GM18951 (cell line): ENCODE measurements at regions not wholly inside any gene's neighbourhood (a gene's known extent, or its start where the extent isn't known, plus 50 kb on each side); places are given as distances from the start of the nearest gene placed in this dataset.
"Not testable (repeated sequence)": the region's sequence is repeated elsewhere in the genome, so short reads cannot be mapped to it uniquely, and the experiment has no call there.

Experiments
- POLR2A ChIP-seq: IDR thresholded peaks from 4 replicates; pipeline ENCODE4 v1.6.1; 2011; ENCODE audit warnings: mild to moderate bottlenecking; ENCODE audit not compliant: insufficient read length, insufficient read depth; ENCODE audit errors: extremely low read depth
- in situ Hi-C: fragments of 300-500 bp; cut with MboI; formaldehyde crosslinking; loops from one replicate; pipeline ENCODE4 v1.12.0; 2022; ENCODE audit warnings: low sequenced_read_pairs, mixed read lengths, inconsistent platforms; ENCODE audit not compliant: unreplicated experiment

DNA sequence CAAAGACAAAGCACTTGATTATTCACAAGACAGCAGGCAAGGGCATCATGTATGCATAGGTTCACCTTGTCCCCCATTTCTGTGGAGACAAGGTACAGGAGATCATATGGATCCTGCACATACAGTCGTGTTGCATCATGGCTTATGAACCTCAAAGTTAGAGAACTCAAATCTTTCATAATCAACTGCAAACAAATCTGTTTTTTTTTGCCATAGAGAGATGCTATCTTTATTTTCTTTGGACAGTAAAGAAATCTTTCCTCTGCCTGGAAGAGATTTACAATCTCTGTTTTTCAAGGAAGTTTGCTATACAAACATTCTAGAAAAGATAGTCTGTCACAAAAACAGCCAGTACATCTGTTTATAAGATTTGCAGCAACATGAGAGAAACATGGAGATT is 578.8 kb downstream of the ANKRD50 start:
- TF ChIP-seq POLR2A = no peak
- in situ Hi-C loops = no loop called here

DNA sequence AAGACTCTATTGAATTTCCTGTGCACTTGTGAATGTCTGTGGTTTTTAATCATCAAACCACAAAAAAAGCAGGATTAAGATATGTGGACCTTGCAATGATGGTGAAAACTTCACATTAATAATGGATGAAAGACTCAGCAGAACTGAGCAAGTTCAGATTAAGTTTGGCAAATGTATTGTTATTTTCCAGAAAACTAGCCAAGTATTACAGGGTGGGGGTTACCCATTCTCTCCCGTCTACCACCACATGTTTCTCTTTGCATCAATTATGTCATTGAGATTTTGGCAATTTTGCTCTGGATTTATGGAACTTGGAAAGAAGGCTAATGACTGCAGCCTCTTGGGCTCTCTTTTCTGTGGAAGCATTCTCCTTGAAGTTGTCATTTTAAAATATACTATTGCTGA is 577.1 kb downstream of the ANKRD50 start:
- in situ Hi-C loops = no loop called here
- TF ChIP-seq POLR2A = no peak

DNA sequence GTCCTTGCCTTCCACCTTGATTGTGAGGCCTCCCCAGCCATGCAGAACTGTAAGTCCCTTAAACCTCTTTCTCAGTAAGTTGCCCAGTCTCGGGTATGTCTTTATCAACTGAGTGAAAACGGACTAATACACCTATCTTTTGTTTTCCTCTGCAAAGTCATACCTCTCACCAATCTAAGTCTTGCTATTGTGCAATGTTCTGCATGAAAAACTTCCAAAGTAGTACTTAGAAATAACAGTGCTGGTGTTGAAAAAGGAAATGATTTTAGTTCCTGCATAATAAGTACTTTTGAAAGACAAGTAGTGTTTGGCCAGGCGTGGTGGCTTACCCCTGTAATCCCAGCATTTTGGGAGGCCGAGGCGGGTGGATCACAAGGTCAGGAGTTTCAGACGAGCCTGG is 573.5 kb downstream of the ANKRD50 start:
- no peak for TF ChIP-seq POLR2A
- in situ Hi-C loops = no loop called here

DNA sequence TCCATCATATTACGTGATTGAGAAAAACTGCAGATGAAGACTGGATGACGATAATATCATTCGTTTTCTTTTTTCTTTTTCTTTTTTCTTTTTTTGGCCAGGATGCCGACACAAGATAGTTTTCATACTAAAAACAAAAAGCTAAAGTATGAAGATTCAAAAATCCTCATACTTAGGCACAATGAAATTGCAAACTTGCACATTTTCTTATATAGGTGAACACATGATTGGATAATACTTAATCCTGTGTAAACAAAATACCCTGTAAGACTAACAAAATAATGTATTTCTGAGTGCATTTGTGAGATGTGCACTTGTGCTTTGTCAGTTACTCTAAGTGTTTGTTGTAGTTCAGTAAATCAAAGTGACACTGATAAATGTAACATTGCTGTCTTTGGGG is 568.9 kb downstream of the ANKRD50 start:
- TF ChIP-seq POLR2A = no peak
- in situ Hi-C loops = no loop called here

DNA sequence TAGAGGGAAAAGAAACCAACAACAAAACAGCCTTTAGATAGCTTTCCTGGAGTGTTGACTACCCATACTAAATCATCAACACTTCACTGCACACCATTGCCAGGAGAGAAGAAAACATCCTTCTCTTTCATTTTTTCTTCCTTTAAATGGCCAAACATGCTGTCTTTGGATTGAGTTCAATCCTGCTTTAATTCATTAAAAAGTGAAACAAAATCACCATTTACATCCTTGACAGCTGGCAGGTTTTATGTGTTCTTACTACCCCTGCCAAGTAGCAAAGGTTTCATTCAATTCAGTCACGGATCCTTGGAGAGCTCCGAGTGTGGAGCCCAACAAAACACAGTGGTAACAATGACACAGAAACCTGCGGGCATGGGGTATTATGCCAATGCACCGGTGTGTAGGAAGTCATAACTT is 568.3 kb downstream of the ANKRD50 start:
- in situ Hi-C loops = no loop called here
- no peak for TF ChIP-seq POLR2A

DNA sequence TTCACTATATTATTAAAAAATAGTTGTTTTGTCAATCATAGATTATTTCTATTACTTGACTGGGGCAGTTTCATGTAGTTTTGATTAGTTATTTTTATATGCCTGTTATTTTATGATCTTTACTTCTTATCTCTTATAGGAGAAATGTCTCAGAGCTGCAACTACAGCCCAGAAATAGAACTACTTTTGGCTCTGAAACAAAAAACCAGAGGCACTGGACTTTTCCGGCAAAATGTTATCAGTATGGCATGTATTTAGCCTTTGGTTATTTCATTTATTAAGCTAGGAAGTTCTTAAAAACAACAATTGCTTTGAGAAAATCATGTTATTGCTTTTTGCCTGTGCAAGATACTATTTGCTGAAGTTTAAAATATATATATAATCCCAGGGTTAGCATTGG is 566.5 kb downstream of the ANKRD50 start:
- no peak for TF ChIP-seq POLR2A
- in situ Hi-C loops = no loop called here

DNA sequence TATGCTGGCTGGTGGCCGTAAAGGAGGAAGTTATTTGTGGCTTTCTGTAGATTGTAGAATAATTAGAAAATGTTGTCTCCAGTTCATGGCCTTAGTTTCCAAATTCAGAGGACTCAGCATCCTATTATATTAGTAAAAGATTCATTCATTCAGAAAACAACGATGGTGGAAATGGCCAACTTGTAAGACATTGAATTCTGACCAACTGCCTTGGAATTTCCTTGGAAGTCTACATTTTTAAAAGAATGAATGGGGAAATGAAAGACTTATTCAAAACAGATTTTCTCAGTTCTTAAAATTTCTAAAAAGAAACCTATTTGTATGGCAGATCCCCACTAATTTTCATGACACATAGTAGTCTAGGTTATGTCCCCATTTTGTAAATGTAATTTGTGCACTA is 561.5 kb downstream of the ANKRD50 start:
- in situ Hi-C loops = no loop called here
- no peak for TF ChIP-seq POLR2A

DNA sequence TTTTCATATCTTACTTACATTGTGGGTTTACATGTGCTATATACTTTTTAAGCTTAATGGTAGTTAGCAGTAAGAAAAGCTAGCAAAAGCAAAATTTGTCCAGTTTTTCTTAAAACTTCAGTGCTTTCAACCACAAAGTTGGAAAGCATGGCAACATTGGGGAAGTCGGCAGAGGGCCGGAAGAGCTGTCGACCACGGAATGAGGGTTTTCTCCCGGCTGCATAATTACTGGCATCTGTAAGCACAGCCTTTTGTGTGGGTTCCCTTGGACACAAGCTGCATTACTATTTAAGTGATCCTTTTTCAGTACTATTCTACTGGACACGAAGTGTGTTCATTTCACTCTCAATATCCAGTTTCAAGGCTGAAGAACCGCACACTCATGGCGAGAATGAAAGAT is 560.4 kb downstream of the ANKRD50 start:
- in situ Hi-C loops = no loop called here
- no peak for TF ChIP-seq POLR2A

DNA sequence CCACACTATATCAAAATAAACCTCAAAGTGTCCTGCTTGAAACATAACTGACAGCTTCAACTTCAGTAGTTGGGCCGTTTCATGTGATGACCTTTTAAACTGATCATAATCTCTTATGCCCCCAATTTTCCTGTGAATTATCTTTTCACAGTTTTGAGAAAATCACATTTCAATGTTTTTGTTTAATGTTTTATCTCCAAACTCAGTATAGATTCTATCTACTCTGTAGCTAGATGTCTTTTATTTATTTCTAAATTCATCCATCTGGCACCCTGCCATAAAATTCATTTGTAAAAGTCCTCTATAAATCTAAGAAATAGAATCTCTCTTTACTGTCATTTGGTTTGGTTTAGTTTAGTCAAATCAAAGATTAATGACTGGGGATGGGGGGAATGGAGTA is 557.3 kb downstream of the ANKRD50 start:
- no peak for TF ChIP-seq POLR2A
- in situ Hi-C loops = no loop called here

DNA sequence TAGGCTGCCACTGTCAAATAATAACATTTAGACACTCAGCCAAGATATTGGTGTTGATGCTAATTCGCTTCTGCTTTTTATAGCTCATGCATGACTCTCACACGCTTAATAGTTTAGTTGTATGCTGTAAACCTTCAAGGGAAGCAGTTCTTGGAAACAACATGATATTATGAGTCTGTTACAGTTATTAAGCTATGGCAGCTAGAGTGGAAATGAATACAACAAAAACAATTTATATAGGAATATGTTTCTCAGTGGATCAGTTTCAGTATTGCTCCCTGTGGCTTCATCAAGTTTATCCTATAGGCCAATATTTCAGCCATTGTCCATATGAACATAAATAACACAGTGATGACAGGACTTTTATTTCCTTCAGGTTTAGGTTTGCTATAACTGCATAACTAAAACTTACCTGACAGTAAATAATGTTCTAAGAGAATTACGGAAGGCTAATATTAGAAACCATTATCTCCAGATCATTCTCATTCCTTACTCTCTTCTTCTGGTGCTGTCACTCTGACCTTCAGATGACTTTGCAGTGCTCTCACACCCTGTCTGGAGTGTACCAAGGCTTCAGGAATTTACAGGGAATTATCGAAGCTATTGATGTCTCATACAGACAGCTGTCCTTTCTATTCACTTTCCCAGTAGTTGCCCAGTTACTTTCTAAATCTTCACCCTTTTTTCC is 555.0 kb downstream of the ANKRD50 start:
- TF ChIP-seq POLR2A = no peak
- in situ Hi-C loops = no loop called here

DNA sequence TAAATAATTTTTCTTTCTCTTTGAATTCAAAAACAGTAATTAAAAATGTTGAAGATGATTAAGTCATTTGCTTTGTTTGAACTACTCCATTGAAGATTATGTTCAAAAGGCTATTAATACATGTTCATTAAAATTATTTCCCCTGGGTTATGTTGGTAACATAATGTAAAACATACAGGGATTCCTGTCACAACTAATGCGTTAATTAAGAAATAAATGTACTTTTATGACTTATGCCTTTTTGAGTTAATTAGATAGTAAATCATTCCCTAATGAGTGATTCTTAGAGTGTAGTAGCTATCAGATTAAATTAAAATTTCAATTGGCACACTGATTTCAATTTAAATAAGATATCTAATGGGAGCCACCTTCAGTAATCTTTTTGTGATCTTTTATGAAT is 549.1 kb downstream of the ANKRD50 start:
- TF ChIP-seq POLR2A = no peak
- in situ Hi-C loops = no loop called here

DNA sequence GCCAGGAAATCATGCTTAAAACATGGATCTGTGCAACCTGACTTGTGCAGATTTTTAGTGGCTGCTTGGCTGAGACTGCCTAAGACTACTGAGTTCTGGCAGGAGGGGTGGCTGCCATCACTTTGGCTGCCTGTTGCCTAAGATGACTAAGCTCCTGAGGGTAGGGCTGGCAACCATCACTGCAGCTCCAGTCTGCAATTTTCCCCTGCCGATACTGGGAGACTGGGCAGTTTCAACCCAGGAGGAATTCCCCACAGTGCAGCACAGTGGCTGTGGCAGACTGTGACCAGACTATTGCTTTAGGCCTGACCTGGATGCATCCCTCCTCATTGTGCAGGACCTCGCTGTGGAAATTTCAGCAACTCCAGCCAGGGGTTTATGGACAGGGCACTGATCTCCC is 544.9 kb downstream of the ANKRD50 start:
- in situ Hi-C loops = no loop called here
- TF ChIP-seq POLR2A = no peak

DNA sequence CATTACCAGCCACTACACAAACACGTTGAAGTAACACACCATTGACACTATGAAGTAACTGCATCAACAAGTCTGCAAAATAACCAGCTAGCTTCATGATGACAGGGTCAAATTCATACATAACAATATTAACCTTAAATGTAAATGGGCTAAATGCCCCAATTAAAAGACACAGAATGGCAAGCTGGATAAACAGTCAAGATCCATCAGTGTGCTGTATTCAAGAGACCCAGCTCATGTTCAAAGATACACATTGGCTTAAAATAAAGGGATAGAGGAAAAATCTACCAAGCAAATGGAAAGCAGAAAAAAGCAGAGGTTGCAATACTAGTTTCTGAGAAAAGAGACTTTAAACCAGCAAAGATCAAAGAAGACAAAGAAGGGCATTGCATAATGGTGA is 543.0 kb downstream of the ANKRD50 start:
- in situ Hi-C loops = not testable (repeated sequence)

DNA sequence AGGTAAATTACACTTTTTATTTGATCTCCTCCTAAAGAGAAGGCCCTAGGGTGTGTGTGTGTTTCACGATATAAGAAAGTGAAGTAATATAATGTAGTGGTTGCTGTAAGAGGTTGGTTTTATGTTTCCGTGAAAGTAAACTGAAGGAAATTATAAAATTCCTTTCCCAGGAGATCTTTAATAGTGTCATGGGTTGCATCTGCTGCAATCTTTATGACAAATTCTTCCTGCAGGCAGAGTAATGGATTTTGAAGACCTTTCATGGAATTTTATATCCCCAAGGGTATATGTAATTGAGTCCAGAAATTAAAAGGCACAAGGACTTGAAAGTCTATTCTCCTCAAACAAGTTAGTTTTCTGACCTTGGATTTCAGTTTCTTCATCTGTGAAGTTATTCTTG is 538.6 kb downstream of the ANKRD50 start:
- TF ChIP-seq POLR2A = no peak
- in situ Hi-C loops = no loop called here
